NB4 (cell line): ENCODE measurements at regions not wholly inside any gene's neighbourhood (a gene's known extent, or its start where the extent isn't known, plus 50 kb on each side); places are given as distances from the start of the nearest gene placed in this dataset.

Source experiments
- CTCF ChIP-seq: IDR thresholded peaks from one replicate; pipeline ENCODE4 v1.5.1; 2012; ENCODE audit warnings: low read depth, low read length
- MAX ChIP-seq: IDR thresholded peaks from 2 replicates; pipeline ENCODE4 v1.6.1; 2011; ENCODE audit warnings: low read depth, low read length
- MYC ChIP-seq: IDR thresholded peaks from 2 replicates; pipeline ENCODE4 v1.6.1; 2011; ENCODE audit warnings: low read depth, low read length
- POLR2A ChIP-seq: IDR thresholded peaks from 2 replicates; pipeline ENCODE4 v1.6.1; 2011; ENCODE audit warnings: mild to moderate bottlenecking; ENCODE audit not compliant: insufficient read length; ENCODE audit errors: extremely low read depth

GRCh38 chr6:78340755-78341154 is 526.6 kb upstream of the IRAK1BP1 start:
- no peak for TF ChIP-seq POLR2A
- TF ChIP-seq CTCF = no peak
- TF ChIP-seq MAX = no peak
- TF ChIP-seq MYC = no peak
